CD14-positive monocyte (primary cell): ENCODE measurements at regions not wholly inside any gene's neighbourhood (a gene's known extent, or its start where the extent isn't known, plus 50 kb on each side); places are given as distances from the start of the nearest gene placed in this dataset.

Experiments used
- DNase-seq, 3 donors: peaks; one replicate each; pipeline ENCODE4 v3.0.0-alpha.2; 2011 to 2022
- H2AFZ ChIP-seq: 2 replicates; pipeline ENCODE4 v1.6.0; 2012; ENCODE audit warnings: mild to moderate bottlenecking, low read depth, low read length, inconsistent platforms; ENCODE audit not compliant: insufficient read depth, poor library complexity, severe bottlenecking
- H3K27ac ChIP-seq, 2 donors: 1 replicate in 1 of 2; 2 replicates in 1 of 2; pipeline ENCODE4 v1.5.1; 2012 to 2013; ENCODE audit warnings: low read length in 2 of 2, control low read depth in 1 of 2, inconsistent platforms in 1 of 2, low read depth in 1 of 2, mild to moderate bottlenecking in 1 of 2
- H3K27me3 ChIP-seq, 2 donors: one replicate each; pipeline versions ENCODE4 v1.6.0 to v1.6.1; 2011 to 2013; ENCODE audit warnings: low read length in 2 of 2; ENCODE audit not compliant: control insufficient read depth in 2 of 2, insufficient read depth in 2 of 2
- H3K36me3 ChIP-seq, 2 donors: replicated peaks in 1 of 2; 1 replicate in 1 of 2; 2 replicates in 1 of 2; pipeline versions ENCODE4 v1.5.1 to v1.6.1; 2012 to 2013; ENCODE audit warnings: low read length in 2 of 2, control low read depth in 1 of 2, inconsistent platforms in 1 of 2, mild to moderate bottlenecking in 1 of 2; ENCODE audit not compliant: insufficient read depth in 2 of 2, control insufficient read depth in 1 of 2
- H3K4me1 ChIP-seq, 2 donors: 1 replicate in 1 of 2; 2 replicates in 1 of 2; pipeline versions ENCODE4 v1.5.1 to v1.6.1; 2012 to 2013; ENCODE audit warnings: low read length in 2 of 2, control low read depth in 1 of 2, inconsistent platforms in 1 of 2, mild to moderate bottlenecking in 1 of 2, moderate library complexity in 1 of 2; ENCODE audit not compliant: insufficient read depth in 2 of 2, control insufficient read depth in 1 of 2
- H3K4me2 ChIP-seq: replicated peaks from 2 replicates; pipeline ENCODE3; 2012; ENCODE audit warnings: low read length, moderate library complexity, mild to moderate bottlenecking; ENCODE audit not compliant: poor library complexity, severe bottlenecking; ENCODE audit errors: extremely low read depth
- H3K4me3 ChIP-seq, 3 experiments: fragments of 200-600 bp in 1 of 3; sonication (generic) in 1 of 3; replicated peaks in 1 of 3; 1 replicate in 2 of 3; 2 replicates in 1 of 3; pipeline ENCODE4 v1.5.1; 2011 to 2013; ENCODE audit warnings: low read length in 3 of 3, mild to moderate bottlenecking in 3 of 3, control low read depth in 2 of 3, low read depth in 2 of 3, inconsistent platforms in 1 of 3, moderate library complexity in 1 of 3
- H3K79me2 ChIP-seq: 2 replicates; pipeline ENCODE4 v1.6.0; 2012; ENCODE audit warnings: mild to moderate bottlenecking, control low read depth, inconsistent platforms, low read length, moderate library complexity; ENCODE audit not compliant: insufficient read depth
- H3K9ac ChIP-seq: 2 replicates; pipeline ENCODE4 v1.6.0; 2017; ENCODE audit warnings: low read length, mild to moderate bottlenecking; ENCODE audit not compliant: insufficient read depth, poor library complexity, severe bottlenecking
- H3K9me3 ChIP-seq, 2 donors: replicated peaks in 1 of 2; 1 replicate in 1 of 2; 2 replicates in 1 of 2; pipeline versions ENCODE4 v1.5.1 to v1.6.1; 2012 to 2013; ENCODE audit warnings: low read length in 2 of 2, control low read depth in 1 of 2; ENCODE audit not compliant: control insufficient read depth in 1 of 2, insufficient read depth in 1 of 2
- H4K20me1 ChIP-seq: 2 replicates; pipeline ENCODE4 v1.6.0; 2012; ENCODE audit warnings: mild to moderate bottlenecking, low read length, control low read depth, moderate library complexity; ENCODE audit not compliant: insufficient read depth
- H3K27ac Mint-ChIP-seq, 7 donors: one replicate each; pipeline ENCODE4 v1.8.0; 2020; ENCODE audit warnings: mild to moderate bottlenecking in 7 of 7, mixed read lengths in 7 of 7, moderate library complexity in 6 of 7, inconsistent platforms in 2 of 7
- H3K27me3 Mint-ChIP-seq, 3 donors: one replicate each; pipeline ENCODE4 v1.8.0; 2021 to 2022; ENCODE audit warnings: low read depth in 3 of 3, mild to moderate bottlenecking in 3 of 3, mixed read lengths in 3 of 3, moderate library complexity in 3 of 3, inconsistent platforms in 1 of 3
- H3K36me3 Mint-ChIP-seq, 2 donors: one replicate each; pipeline ENCODE4 v1.8.0; 2020; ENCODE audit warnings: mixed read lengths in 2 of 2, inconsistent platforms in 1 of 2, mild to moderate bottlenecking in 1 of 2
- H3K4me1 Mint-ChIP-seq: one replicate; pipeline ENCODE4 v1.8.0; 2020; ENCODE audit warnings: mild to moderate bottlenecking, mixed read lengths
- H3K4me3 Mint-ChIP-seq, 2 donors: one replicate each; pipeline ENCODE4 v1.8.0; 2020; ENCODE audit warnings: mild to moderate bottlenecking in 2 of 2, mixed read lengths in 2 of 2, moderate library complexity in 1 of 2
- H3K9me3 Mint-ChIP-seq, 7 donors: one replicate each; pipeline ENCODE4 v1.8.0; 2020 to 2022; ENCODE audit warnings: mixed read lengths in 7 of 7, mild to moderate bottlenecking in 6 of 7, moderate library complexity in 6 of 7, inconsistent platforms in 2 of 7
- CTCF ChIP-seq: fragments of 200-600 bp; IDR thresholded peaks from one replicate; pipeline ENCODE4 v1.8.0; 2022; ENCODE audit warnings: antibody characterized with exemption, mild to moderate bottlenecking
- WGBS: methylation state at CpG from one replicate; pipeline ENCODE4 v1.1.5; 2013; ENCODE audit warnings: missing lambda C conversion rate; ENCODE audit not compliant: insufficient coverage; 5-methylcytosine and 5-hydroxymethylcytosine counted together
- intact Hi-C, 2 donors: fragments of 100-400 bp; cut with micrococcal nuclease; formaldehyde crosslinking; loops; one replicate each; pipeline versions ENCODE4 v1.15.0 to v1.15.1; 2023

- intact Hi-C loops = no loop called here
Measured at GRCh38 chr20:22863826-22864225, 171.3 kb upstream of the SSTR4 start.

GRCh38 chr20:22866812-22867341, 168.2 kb upstream of the SSTR4 start:
- DNase-seq = no peak

More at GRCh38 chr20:22863826-22864225, 171.3 kb upstream of the SSTR4 start:
- Mint-ChIP-seq H3K27me3 (peaks cover 4 to 9% (median 7%) of the 10 kb centered on the region in 3 donors), H3K36me3 (no peaks in the 10 kb centered on the region), H3K27ac (peak overlapping the region in 1 of 7 donors; percentile 35), H3K4me3 (peak overlapping the region in 1 of 2 donors; percentile 13), H3K9me3 (no peaks in the 10 kb centered on the region), H3K4me1 (no peaks in the 10 kb centered on the region)
- Histone ChIP-seq H3K4me3 (no peak overlapping the region), H2AFZ (no peak overlapping the region), H3K27me3 (peaks cover 0 to 7% of the 10 kb centered on the region in 2 donors), H3K27ac (no peak overlapping the region), H3K4me1 (no peaks in the 10 kb centered on the region), H3K9me3 (no peaks in the 10 kb centered on the region), H3K36me3 (no peaks in the 10 kb centered on the region), H4K20me1 (no peaks in the 10 kb centered on the region), H3K4me2 (no peak overlapping the region), H3K9ac (no peak overlapping the region), H3K79me2 (no peaks in the 10 kb centered on the region)
- TF ChIP-seq CTCF = no peak
- WGBS = 74% methylated on average over 3 of the region's 4 CpGs
- no peak for DNase-seq

More at GRCh38 chr20:22866812-22867341, 168.2 kb upstream of the SSTR4 start:
- H3K4me2 ChIP-seq = no peak overlapping the region
- intact Hi-C loops = no loop called here
- no peak overlapping the region for H3K4me3 Mint-ChIP-seq
- H2AFZ ChIP-seq = no peak overlapping the region
- H3K27me3 Mint-ChIP-seq = peaks cover 6 to 7% (median 7%) of the 10 kb centered on the region in 3 donors
- no peaks in the 10 kb centered on the region for H3K36me3 Mint-ChIP-seq
- no CpG with 5 or more reads among the region's 2 CpGs for WGBS
- H3K27ac Mint-ChIP-seq = no peak overlapping the region
- no peak overlapping the region for H3K4me3 ChIP-seq
- H3K9ac ChIP-seq = no peak overlapping the region
- H3K79me2 ChIP-seq = no peaks in the 10 kb centered on the region
- no peaks in the 10 kb centered on the region for H4K20me1 ChIP-seq
- H3K36me3 ChIP-seq = no peaks in the 10 kb centered on the region
- no peak for TF ChIP-seq CTCF
- H3K4me1 Mint-ChIP-seq = no peaks in the 10 kb centered on the region
- H3K9me3 Mint-ChIP-seq = peaks cover 0 to 8% (median 2%) of the 10 kb centered on the region in 7 donors
- H3K9me3 ChIP-seq = no peaks in the 10 kb centered on the region
- H3K4me1 ChIP-seq = no peaks in the 10 kb centered on the region
- H3K27ac ChIP-seq = no peak overlapping the region
- H3K27me3 ChIP-seq = peaks cover 0 to 7% of the 10 kb centered on the region in 2 donors
